ENCODE measurements at regions not wholly inside any gene's neighbourhood (a gene's known extent, or its start where the extent isn't known, plus 50 kb on each side); places are given as distances from the start of the nearest gene placed in this dataset.

GRCh38 chr12:24469089-24469488 lies 479.8 kb downstream of the BCAT1 start:
- H4K20me1 ChIP-seq (ENCODE audit: insufficient read depth, low read length): no peaks in the 10 kb centered on the region
- H2AFZ ChIP-seq (ENCODE audit: low read depth, low read length): no peak overlapping the region
- H3K4me3 ChIP-seq (ENCODE audit: insufficient read depth, low read depth, low read length): no peak overlapping the region
- no peak for FAIRE-seq
- no peak overlapping the region for H3K9ac ChIP-seq (ENCODE audit: low read length)
- Mint-ChIP-seq H3K4me1 (ENCODE audit: low read depth, unreplicated experiment) (no peaks in the 10 kb centered on the region), H3K36me3 (ENCODE audit: low read depth, unreplicated experiment) (no peaks in the 10 kb centered on the region), H3K9me3 (ENCODE audit: unreplicated experiment) (no peaks in the 10 kb centered on the region), H3K4me3 (ENCODE audit: unreplicated experiment) (no peak overlapping the region), H3K27ac (ENCODE audit: unreplicated experiment) (no peak overlapping the region), H3K27me3 (ENCODE audit: low read depth, unreplicated experiment) (no peaks in the 10 kb centered on the region)
- H3K27ac ChIP-seq (ENCODE audit: low read depth, low read length): no peak overlapping the region
- TF ChIP-seq CTCF (IDR thresholded peaks at IDR 0.05; ENCODE audit: insufficient read depth, low read depth, low read length) (no peak), EZH2 (IDR thresholded peaks at IDR 0.05; ENCODE audit: insufficient read depth, low read length) (no peak)
- H3K9me3 ChIP-seq (ENCODE audit: insufficient read depth, low read depth, low read length): no peaks in the 10 kb centered on the region
- H3K4me1 ChIP-seq (ENCODE audit: insufficient read depth, low read length): no peaks in the 10 kb centered on the region
- no peaks in the 10 kb centered on the region for H3K27me3 ChIP-seq (ENCODE audit: insufficient read depth, low read length)
- H3K79me2 ChIP-seq (ENCODE audit: insufficient read depth, low read length): no peaks in the 10 kb centered on the region
- no peak for DNase-seq (ENCODE audit: low read depth)
- no peaks in the 10 kb centered on the region for H3K36me3 ChIP-seq (ENCODE audit: insufficient read depth, low read length)
- no peak overlapping the region for H3K4me2 ChIP-seq (ENCODE audit: low read length)

GRCh38 chr12:24467226-24467625 lies 481.7 kb downstream of the BCAT1 start:
- no peak for FAIRE-seq

More at GRCh38 chr12:24467226-24467625, 481.7 kb downstream of the BCAT1 start:
- DNase-seq (ENCODE audit: low read depth): no peak
- no peaks in the 10 kb centered on the region for H3K4me1 ChIP-seq (ENCODE audit: insufficient read depth, low read length)
- H2AFZ ChIP-seq (ENCODE audit: low read depth, low read length): no peak overlapping the region
- H3K9ac ChIP-seq (ENCODE audit: low read length): no peak overlapping the region
- H3K4me3 ChIP-seq (ENCODE audit: insufficient read depth, low read depth, low read length): no peak overlapping the region
- H3K9me3 ChIP-seq (ENCODE audit: insufficient read depth, low read depth, low read length): no peaks in the 10 kb centered on the region
- no peak overlapping the region for H3K27ac Mint-ChIP-seq (ENCODE audit: unreplicated experiment)
- H3K27me3 Mint-ChIP-seq (ENCODE audit: low read depth, unreplicated experiment): no peaks in the 10 kb centered on the region
- no peaks in the 10 kb centered on the region for H3K9me3 Mint-ChIP-seq (ENCODE audit: unreplicated experiment)
- no peaks in the 10 kb centered on the region for H3K4me1 Mint-ChIP-seq (ENCODE audit: low read depth, unreplicated experiment)
- TF ChIP-seq EZH2 (IDR thresholded peaks at IDR 0.05; ENCODE audit: insufficient read depth, low read length) (no peak), CTCF (IDR thresholded peaks at IDR 0.05; ENCODE audit: insufficient read depth, low read depth, low read length) (no peak)
- no peaks in the 10 kb centered on the region for H4K20me1 ChIP-seq (ENCODE audit: insufficient read depth, low read length)
- H3K79me2 ChIP-seq (ENCODE audit: insufficient read depth, low read length): no peaks in the 10 kb centered on the region
- no peaks in the 10 kb centered on the region for H3K36me3 ChIP-seq (ENCODE audit: insufficient read depth, low read length)
- H3K27me3 ChIP-seq (ENCODE audit: insufficient read depth, low read length): no peaks in the 10 kb centered on the region
- no peak overlapping the region for H3K4me2 ChIP-seq (ENCODE audit: low read length)
- H3K36me3 Mint-ChIP-seq (ENCODE audit: low read depth, unreplicated experiment): no peaks in the 10 kb centered on the region
- no peak overlapping the region for H3K4me3 Mint-ChIP-seq (ENCODE audit: unreplicated experiment)
- H3K27ac ChIP-seq (ENCODE audit: low read depth, low read length): no peak overlapping the region
